ENCODE measurements at regions not wholly inside any gene's neighbourhood (a gene's known extent, or its start where the extent isn't known, plus 50 kb on each side); places are given as distances from the start of the nearest gene placed in this dataset.

DNA sequence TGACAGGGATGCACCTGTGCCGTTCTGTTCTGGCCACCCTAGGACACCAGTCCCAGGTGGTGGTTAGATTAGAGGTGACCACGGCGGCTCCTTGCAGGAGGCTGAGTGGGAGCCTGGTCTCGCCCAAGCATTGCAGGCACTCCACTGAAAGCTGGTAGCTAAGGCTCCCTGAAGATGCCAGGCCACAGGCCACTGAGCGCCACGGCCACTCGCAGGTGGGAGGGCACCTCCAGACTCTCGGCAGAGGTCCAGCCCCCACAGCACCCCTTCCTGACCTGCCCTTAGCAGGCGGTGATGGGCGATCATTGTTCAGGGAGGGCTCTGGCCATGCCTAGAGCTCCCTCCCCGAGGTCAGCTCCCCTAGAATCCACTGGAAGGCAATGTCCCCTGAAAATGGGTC lies 1270.2 kb downstream of the BRD1 start:
- DNase-seq (ENCODE audit: missing footprints) (peak; percentile 61), ATAC-seq (no peak)
- intact Hi-C loops (cut with DNase I): no loop called here

DNA sequence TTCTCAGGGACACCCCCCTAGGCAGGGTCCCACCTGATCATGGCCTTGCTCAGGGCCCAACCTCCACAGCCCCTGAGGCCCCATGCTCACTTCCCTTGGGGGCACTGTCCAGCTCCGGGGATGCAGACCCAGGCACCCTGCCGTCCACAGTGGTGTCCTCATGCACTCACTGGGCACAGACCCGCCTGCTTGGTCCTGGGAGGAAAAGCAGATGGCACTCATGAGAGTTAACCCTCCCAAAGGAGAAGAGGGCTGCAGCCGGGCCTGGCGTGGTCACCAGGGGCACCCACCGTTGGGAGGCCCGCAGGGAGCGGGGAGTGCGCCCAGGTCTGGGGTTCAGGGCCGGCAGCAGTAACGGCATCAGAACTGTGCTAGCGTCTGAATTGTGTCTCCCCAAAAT lies 1270.9 kb downstream of the BRD1 start:
- intact Hi-C loops (cut with DNase I): no loop called here
- DNase-seq (ENCODE audit: missing footprints) (no peak), ATAC-seq (no peak)

DNA sequence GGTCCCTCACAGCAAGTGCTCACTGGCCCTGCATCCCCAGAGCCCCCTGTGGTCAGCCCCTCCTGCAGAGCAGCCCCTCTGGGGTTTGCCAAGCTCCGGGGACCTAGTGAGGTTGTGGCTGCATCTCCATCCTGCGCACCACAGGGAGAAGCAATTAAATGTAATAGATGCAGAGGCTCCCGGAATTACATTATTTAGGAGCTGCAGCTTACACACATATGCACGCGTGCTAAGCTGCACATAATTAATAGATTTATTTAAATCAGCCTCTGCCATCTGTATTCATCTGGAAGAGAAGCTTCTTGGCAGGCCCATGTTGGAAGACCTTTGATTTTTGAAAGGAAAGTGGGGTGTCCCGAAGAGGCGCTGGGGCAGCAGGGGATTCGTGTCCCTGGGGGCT lies 1271.5 kb downstream of the BRD1 start:
- intact Hi-C loops (cut with DNase I): no loop called here
- ATAC-seq (no peak), DNase-seq (ENCODE audit: missing footprints) (no peak)

DNA sequence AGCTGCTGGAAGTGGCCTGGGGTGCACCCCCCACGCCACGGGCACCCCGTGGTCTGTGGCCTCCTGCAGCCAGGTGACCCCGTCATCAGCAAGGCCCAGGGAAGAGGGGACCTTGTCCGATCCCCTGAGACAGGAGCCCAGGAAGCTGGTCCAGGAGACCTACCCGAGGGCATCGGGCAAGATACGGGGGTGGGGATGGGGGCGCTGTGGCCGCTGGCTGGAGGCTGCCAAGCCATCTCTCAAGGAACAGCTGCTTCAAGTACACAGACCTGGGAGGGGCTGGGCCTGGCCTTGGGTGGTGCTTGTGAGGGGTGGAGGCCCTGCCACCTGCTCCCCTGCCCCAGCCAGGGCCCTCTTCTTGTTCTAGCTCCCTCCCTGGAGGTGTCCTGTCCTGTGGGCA lies 1272.1 kb downstream of the BRD1 start:
- intact Hi-C loops (cut with DNase I): no loop called here
- ATAC-seq: no peak
- no peak for DNase-seq (ENCODE audit: missing footprints)

DNA sequence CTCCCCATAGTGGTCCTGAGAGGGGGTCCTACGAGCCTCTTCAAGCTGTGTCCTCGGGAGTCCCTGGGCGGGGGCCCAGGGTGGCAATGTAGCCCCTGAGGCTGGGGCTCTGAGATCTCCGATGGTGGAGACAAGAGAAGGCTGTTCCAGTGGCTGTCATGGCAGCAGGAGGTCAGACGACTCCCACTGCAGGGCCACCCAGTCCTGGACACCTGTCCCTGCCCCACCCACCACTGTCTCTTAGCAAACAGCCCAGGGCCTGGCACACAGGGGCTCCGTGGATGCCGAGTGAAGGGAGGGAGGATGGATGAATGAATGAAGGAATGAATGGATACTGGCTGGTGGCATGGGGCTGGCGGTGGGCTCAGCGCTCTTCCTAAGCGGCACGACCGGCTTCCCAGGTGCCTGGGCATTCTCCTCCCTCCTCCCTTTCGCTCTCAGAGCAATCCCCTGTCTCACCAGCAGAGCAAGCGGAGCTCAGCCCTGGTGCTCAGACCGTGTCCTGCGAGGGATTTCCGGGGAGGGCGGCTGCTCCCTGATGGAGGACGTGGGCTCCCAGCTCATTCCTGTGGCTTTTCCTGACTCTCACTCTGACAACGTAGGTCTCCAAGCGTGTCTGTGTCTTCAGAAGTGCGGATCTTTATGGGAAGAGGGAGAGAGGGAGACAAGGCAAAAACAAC lies 1272.6 kb downstream of the BRD1 start:
- intact Hi-C loops (cut with DNase I): no loop called here
- ATAC-seq: no peak
- no peak for DNase-seq (ENCODE audit: missing footprints)

DNA sequence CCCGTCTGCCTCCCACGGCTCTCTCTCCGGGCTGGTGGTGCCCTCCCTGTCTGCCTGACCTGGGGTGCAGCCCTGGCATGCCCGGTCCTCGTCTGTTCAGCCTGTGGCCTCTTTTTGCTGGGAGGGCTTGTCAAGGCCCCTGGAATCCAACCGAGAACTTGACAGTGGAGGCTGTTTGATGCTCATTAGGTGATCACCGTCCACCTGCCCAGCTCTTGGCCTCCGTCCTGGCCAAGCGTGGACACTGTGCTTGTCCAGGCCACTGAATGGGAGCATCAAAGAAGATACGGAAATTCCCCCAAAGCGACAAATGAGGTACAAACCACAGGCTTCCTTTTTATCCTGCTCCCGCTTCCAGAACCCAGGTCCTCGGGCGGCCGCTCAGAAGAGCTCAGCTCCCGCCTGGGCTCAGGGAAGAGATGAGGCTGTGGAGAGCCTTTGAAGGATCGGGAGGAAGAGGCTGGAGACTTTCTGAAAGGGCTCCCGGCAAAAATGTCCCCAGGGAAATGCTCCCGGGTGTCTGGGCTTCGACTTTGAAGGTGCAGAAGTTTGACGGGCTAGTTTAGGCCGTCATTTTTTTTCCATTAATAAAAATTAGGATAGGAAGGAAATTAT lies 1273.9 kb downstream of the BRD1 start:
- DNase-seq (ENCODE audit: missing footprints) (peak; percentile 5), ATAC-seq (no peak)
- intact Hi-C loops (cut with DNase I): no loop called here

DNA sequence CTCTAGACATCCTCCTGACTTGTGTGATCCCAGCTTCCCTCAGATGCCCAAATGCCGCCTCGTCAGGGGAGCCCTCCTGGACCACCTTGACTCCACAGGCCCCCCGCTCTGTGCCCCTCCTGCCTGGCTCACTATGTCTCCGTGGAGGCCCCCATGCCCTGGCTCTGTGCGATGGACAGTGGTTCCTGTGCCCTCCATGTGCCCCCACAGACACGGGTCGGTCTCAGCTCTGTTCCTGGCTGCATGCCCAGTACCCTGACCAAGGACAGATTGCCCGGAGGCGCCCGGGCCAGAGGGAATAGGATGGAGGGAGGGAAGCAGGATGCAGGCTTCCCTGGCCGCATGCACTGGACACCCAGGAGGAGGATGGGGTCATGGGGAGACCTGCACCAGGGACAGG lies 1274.6 kb downstream of the BRD1 start:
- no peak for DNase-seq (ENCODE audit: missing footprints)
- ATAC-seq: no peak
- intact Hi-C loops (cut with DNase I): no loop called here

DNA sequence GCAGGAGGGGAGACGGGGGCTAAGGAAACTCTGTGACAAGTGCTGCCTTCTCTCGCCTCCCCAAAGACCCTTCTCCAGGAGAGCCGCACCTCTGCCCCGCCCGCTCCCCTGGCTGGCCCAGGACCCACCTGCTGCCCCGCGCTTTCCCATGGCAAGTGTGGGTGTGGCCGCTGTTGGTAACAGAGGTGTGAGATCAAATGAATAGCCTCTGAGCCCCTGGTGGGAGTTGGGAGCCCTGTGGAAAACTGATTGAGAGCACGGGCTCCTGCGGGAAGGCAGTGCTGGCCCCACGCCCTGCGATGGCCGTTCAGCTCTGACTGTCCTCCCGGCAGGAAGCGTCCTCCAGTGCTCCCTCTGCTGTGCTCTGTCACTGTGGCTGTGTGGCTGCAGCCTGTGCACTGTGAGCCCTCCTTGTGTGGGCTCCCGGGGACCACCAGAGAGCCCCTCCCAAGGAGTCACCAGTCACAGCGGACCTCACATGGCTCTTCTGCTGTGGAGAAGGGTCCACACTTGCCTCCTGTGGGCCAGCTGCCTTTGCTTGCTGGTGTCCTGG lies 1275.9 kb downstream of the BRD1 start:
- ATAC-seq: no peak
- peak; percentile 43 for DNase-seq (ENCODE audit: missing footprints)
- intact Hi-C loops (cut with DNase I): no loop called here

DNA sequence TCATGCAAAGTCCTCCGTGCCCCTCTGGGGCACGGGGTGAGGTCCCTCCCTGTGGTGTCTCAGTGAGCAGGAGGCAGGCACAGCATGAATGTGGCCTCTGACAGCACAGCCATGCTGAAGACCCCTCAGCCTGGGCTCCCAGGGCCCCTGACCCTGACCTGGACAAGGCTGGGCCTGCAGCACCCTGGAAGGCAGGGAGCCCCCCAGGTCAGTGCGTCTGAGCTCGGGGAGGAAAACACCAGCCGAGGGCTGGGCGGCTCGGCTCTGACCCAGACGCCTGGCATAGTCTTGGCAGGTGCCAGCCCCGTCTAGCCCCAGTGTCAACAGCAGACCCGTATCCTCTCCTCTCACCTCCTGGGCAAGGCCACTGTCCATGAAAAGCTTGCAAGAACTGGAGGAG lies 1276.6 kb downstream of the BRD1 start:
- intact Hi-C loops (cut with DNase I): no loop called here
- DNase-seq (ENCODE audit: missing footprints): peak; percentile 15
- ATAC-seq: no peak

DNA sequence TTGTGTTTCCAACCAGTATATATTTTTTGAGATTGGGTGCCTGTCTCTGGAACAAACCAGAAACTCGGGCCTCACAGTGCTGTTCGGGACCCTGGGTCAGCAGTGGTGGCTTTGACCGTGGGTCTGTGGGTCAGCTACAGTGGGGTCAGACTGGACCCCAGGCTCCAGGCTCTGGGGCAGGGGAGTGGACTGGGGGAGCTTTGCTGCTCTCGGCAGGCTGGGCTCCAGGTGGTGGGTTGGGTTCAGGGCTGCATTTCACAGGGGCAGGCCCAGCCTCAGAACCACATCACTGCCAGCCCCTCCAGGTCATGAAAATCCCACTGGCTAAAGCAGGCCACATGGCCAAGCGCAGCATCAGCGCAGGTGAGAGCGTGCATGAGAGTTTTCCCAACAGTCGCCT lies 1279.3 kb downstream of the BRD1 start:
- intact Hi-C loops (cut with DNase I): no loop called here
- DNase-seq (ENCODE audit: missing footprints) (peak; percentile 30), ATAC-seq (no peak)

DNA sequence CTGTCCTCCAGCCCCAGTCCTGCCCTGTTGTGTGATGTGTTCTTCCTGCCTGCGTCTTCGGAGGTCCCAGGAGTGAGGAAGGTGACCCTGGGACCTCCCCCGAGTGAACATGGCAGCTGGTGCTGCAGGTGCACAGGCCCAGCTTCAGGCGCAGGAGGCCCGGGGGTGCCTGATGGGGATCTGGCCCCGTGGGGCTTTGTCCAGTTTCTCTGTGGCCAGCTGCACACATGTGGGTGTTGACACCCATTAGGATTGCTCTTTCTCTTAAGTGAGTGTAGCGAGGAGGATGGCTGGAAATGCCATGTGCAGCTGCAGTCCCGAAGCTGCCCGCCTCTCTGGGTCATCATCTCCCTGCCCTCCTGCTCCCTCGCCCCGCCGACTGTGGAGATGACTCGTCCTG lies 1279.7 kb downstream of the BRD1 start:
- DNase-seq (ENCODE audit: missing footprints) (no peak), ATAC-seq (no peak)
- intact Hi-C loops (cut with DNase I): no loop called here

DNA sequence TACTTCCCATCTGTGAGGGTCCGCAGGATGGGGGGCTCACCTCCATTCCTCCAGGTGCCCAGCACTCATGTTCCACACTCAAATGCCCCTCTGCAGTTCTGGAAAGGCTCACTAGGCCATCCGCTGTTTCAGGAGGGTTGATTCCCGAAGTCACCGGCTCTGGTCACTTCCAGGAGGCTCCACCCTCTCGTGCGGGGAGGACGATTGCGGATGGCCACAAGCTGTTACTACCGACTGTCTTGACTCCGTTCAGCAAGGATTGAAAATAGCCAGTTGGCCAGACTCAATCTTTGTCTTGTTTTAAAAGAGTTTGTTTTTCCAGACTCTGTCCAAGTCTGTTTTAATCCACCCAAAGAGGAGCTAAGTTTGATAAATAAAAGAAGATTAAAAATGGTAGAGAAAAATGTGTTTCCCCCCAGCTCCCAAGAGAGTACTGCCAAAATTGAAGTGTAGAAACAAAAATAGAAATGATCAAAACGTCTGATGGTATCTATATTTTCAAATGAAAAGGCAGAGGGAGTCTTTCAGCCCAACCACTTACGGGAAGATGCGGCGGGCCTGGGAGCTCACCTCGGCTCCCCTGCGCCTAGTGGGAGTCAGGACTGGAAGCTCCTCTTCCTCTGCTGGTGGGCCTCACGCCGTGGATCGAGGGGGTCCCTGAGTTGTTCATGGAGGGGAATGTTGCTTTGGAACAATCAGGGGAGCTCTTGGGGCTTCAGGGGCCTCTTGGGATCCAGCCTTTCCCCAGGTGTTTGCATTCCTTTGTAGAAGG lies 1280.8 kb downstream of the BRD1 start:
- ATAC-seq (no peak), DNase-seq (ENCODE audit: missing footprints) (no peak)

DNA sequence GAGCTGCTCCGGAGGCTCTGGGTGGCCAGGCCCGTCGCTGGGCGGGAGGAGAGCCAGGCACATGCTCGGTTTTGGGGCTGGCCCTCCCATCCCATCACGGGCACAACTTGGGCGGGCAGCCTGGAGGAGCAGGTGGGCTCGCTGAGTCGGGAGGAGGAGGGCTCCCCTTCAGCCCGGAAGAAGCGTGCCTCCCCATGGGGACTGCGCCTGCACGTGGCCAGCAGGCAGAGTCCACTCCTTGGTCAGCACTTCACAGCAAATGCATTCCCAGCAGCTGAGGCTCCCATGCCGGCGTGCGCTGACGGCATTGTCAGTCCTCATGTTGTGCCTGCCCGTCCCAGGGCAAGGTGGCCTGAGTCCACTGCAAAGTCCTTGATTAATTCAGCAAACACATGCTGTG lies 1281.7 kb downstream of the BRD1 start:
- no peak for DNase-seq (ENCODE audit: missing footprints)
- no peak for ATAC-seq
- intact Hi-C loops (cut with DNase I): no loop called here

More for the DNA sequence above, 1280.8 kb downstream of the BRD1 start:
- intact Hi-C loops (cut with DNase I): no loop called here

DNA sequence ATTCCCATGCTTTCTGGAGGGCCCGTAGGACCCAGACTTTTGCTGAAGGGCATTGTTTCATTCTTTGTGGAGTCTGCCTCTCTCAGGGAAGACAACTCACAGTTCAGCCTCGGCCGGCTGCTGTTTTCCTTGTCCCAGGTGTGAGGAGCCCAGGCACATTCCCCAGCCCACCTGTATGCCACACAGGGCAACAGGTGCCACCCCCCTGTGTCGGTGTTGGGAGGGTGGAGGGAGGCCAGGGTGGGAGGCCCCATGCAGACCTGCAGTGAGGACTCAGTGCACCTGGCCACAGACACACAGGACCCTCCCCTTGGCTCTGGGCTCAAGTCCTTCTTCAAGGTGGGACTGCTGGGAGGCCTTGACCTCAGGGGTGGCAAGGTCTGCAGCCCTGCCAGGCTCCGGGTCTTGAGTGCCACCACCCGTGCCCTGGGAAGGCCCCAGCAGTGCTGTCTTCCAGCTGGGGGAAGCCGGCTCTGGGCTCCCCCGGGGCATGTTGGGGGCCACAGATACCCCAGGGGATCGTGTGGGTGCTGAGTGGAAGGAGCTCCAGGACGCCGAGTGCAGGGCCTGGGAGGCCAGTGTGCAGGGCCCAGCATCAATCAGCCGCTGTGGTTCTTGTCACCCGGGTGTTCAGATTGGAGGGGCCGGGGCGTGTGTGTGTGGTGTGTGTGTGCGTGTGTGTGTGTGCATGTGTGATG lies 1286.1 kb downstream of the BRD1 start:
- ATAC-seq (no peak), DNase-seq (ENCODE audit: missing footprints) (no peak)
- intact Hi-C loops (cut with DNase I): no loop called here

DNA sequence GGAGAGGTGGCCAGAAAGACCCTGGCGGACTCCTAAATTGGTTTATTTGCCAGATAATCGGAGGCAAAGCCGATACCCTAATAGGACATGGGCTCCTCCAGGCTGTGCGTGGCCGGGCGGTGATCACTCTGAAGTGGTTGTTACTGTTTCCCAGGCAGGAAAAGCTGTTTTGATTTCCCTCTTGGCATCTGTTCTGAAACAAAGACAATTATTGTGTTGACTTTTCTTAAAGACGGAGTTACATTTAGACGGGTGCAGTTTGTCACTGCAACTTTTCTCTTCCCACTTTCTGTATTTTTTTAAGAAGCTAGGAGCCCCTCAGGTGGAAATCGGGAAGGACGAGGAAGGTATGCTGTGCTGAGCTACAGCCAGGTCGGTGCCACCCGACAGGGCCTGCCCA lies 1288.4 kb downstream of the BRD1 start:
- intact Hi-C loops (cut with DNase I): no loop called here
- no peak for ATAC-seq
- no peak for DNase-seq (ENCODE audit: missing footprints)

DNA sequence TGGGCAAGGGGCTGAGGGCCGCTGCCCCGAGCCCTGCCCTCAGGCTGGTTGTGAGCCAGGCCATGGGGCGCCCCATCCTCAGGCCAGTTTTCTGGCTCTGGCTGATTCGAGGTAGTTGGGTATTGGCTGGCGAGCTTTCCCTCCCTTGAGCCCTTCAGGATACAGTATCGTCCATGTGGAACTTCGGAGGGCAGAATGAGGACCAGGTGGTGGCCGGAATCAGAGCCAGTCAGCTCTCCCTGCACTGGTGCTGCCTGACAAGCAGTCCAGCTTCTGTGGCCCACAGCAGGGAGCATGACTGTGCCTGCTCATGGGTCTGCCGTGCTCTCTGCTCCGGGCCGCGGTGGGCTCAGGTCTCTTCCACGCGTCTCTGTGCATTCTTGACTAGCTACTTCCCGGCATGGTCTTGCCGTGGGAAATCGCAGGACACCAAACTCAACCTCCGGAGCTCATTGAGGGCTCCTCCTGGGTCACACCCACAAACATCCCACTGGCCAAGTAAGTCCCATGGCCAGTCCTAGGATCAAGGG lies 1289.3 kb downstream of the BRD1 start:
- no peak for DNase-seq (ENCODE audit: missing footprints)
- intact Hi-C loops (cut with DNase I): no loop called here
- no peak for ATAC-seq

DNA sequence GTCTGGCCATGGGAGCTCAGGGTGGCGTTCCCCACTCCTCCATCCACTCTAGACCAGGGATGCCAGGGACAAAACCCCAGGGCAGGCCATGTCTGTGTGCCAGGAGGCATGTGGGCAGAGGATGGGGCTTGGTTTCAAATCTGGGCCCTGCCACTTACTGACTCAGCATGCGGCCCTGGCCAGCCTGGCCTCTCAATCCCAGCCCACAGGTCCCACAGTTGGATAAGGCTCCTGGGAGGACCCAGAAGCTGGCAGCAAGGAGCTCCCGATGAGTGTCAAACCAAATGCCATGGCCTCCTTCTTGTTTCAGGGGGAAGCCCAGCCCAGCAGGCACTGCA lies 1290.4 kb downstream of the BRD1 start:
- intact Hi-C loops (cut with DNase I): no loop called here
- DNase-seq (ENCODE audit: missing footprints) (no peak), ATAC-seq (no peak)

DNA sequence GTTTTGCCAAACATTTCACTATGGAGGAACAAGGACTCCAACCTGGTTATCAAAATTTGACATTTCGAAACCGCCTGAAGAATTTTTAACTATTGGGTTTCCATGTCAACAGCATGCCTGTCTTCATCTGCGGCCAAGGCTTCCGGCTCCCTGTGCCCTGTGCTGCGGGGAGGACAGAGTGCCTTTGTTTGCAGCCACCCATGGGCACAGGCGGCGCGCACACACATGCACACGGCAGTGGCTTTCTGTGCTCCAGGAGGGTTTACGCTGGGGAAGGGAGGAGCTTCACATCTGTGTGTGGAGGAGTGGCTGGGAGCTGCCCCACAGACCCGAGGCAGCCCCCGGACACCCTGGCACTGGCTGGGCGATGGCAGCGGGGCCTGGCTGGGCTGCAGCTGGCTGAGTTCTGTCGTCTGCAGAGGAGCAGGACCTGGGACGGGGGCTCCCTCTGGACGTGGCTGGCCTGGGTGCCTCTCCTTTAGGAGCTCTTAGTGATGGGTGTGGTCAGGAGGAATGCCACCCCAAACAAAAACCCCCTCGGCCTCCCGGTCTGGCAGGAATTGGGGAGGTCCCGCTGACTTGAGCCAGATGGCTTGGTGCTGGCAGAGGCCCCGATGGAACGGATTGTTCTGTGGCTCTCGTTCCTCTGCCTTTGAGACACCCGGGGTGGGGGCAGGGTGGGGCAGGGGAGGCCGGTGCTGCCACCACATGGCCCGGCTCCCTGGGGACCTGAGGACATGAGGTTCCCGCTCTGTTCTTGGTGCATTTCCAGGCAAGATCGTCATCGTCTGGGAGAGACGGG lies 1290.9 kb downstream of the BRD1 start:
- no peak for DNase-seq (ENCODE audit: missing footprints)
- intact Hi-C loops (cut with DNase I): no loop called here
- no peak for ATAC-seq

Measured in Right ventricle myocardium inferior (tissue), 1 donor.